Ammon's horn (tissue), 1 donor: ENCODE measurements at regions not wholly inside any gene's neighbourhood (a gene's known extent, or its start where the extent isn't known, plus 50 kb on each side); places are given as distances from the start of the nearest gene placed in this dataset.

Experiments used
- DNase-seq: peaks from one replicate; pipeline ENCODE4 v3.0.0-alpha.2; 2016; ENCODE audit warnings: low spot score

DNA sequence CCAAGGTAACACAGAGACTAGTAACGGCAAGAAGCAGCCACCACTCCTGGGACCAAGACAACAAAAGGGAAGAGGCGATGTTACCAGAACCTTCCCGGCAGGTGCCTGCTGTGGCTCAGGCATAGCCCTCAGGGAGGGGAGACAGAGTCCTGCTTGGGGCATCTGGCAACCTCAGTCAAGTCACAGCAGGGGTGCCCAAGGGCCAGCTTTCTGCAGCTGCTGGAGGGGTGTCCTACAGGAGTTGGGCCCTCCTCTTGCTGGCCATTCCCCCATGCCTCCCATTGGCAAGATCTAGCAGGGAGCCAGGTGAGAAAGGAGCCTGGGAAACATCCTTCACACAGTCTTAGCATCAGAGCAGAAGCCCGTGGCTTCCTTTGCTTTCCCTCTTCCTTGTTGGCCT is 197.3 kb upstream of the IL12A start:
- DNase-seq: no peak

DNA sequence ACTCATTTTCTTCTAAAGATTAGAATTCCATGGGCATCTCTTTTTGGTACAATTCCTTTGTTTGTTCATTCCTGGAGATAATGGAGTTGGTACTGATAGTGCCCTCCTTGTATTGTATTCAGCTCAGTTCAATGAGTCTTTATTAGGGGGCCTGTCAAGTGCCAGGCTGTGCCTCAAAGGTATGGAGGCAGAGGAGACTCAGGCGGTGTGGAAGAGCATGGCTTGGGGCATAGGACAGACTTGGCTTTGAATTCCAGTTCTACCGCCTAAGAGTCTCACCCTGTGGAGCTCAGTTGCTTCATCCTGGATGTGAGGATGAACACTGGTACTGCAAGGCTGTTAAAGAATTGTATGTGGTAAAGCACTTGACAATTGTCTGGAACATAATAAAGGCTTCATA is 196.6 kb upstream of the IL12A start:
- DNase-seq: peak; percentile 68

DNA sequence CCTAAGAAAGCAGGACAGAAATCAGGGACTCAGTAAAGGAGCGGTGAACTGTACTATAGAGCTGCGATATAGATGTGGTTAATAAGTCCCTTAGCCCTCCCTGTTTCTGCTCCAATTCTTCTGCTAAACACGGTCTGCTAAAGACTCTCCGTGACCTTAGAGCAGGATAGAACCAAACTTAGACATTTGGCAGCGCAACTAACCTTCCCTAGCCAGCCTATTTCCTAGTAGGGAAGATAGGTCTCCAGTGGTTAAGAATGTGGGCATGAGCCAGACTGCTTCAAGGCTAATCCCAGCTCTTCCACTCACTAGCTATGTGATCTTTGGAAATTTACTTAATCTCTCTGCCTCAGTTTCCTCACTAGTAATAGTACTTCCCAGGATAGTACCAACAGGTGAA is 193.6 kb upstream of the IL12A start:
- no peak for DNase-seq

DNA sequence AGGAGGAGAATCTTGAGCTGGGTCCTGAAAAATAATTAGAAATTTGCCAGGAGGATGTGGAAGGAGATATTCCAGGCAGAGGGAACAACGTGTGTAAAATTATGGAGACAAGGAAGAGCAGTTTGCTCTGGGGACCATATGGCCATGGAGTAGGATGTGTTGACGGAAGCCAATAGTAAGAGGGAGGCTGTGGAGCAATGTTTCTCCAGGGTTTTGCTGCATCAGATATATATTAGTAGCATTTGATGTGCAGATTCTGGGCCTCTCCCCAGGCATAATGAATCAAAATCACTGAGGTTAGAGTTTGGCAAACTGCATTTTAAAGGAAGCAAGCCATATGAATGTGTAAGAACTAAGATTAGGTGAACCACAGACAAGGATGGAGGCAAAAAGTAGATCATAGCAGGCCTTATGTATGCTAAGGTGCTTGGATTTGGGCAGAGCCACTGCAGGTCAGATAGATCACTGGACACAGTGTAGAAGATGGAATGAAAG is 192.9 kb upstream of the IL12A start:
- no peak for DNase-seq

DNA sequence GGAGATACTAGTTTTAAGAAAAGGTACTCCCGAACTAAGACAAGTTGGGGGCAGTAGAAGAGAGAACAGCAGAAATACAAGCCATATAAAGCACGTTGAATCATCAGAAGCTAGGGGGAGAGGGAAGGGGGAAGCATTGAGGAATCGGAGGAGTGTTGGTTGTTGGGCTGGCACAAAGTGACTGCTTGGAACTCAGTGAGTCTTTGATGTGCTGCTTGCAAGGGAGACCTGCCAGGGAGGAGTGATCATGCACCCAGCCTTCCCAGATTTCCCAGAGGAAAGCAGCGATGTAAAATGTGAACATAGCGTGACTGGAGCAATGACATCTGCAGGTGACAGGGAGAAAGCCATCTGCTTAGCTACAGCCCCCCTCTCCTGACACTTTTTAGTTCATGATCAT is 192.4 kb upstream of the IL12A start:
- peak; percentile 37 for DNase-seq

DNA sequence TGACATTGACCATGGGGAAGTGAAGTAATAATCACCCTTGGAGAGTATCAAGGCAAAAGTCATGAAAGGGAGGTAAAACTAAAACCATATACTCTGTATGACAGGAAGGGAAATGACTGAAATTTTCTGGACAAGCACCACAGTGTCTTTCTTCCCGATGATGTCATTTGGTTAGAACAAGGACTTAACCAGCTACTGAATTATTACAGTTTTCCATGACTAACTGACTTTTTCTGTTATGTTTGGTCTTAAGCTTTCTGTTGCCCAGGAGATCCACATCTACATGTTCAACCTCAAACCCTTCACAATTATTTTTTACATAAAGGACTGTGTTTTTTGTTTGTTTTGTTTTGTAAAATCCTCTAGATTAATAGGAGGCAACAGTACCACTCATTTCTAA is 191.9 kb upstream of the IL12A start:
- DNase-seq: no peak

DNA sequence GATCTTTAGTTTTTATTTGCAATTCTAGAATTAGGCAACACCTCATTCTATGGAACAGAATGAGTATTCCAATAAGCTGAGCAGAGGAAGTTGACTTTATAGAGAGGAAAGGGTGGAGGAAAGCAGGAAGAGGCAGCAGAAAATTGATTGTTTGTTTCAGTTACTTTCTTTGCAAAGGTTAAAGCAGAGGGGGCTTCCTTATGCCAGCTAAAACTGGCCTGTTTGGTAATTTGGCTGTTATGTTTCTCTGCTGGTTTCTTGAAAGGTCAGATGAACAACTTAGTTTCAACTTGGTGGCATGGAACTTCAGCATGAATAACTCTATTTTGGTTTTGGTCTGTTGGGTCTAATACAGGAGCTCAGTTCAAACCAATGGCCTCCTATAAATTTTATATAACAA is 190.9 kb upstream of the IL12A start:
- no peak for DNase-seq

DNA sequence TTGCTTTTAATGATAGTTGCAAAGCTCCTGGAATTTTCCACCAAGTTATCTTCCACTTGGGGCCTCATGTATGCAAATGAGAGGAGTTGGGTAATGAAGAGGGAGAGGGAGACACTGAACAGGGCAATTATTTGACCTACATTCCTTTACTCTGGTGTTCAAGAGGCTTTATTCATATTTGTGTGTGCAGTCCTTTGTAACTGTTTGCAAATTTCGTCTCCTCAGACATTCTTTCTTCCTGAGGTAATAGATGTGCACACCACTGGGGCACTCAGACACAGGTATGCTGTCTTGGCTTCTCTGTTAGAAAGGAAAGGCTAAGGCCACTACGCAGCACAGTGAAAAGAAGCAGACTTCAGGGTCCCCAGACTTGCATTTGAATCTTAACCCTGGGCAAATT is 189.7 kb upstream of the IL12A start:
- DNase-seq: no peak

DNA sequence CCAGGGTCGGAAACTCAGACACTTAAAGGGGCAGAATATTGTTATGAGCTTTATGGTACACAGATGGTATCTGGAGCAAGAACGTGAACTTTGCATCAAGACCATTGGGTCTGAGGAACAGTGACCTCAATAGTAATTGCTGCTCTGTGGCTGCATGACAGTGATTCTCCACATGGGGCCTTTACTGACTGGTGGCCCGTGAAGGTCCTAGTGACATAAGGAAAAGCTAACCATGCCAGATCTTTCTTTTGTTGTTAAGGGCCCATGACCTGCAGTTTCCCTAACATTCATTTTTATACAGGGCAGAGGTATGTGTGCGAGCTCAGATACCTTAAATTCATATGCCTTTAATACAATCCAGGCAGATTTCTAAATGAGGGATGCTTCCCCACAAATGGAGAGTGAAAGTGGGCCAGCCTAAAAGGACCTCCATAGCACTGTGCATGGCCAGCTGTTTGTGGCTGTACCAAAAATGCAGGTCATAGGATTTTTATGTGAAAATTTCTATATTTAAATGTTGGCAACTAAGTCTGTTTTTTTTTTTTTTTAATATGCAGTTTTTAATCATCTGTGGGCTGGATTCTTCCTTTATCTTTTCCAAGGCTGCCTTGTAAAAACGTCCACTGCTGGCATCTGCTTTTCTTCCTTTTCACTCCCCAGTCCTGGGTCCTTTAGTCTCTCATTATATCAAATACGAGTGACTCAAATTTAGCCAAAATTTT is 188.0 kb upstream of the IL12A start:
- no peak for DNase-seq

DNA sequence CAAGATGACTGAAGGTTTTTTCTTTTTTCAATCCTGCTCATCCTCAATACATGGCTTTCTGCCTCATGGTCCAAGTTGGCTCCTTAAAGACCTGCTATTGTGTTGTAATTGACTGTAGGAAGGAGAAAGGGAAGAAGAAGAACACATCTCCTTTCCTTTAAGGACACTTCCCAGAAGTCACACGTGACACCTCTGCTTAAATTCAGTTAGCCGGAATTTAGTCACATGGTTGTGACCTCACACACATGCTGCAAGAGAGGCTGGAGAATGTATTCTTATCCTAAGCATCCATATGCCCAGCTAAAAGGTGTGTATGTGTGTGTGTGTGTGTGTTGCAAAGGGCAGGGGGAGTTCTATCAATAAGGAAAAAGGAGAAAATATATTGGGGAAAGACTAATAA is 185.8 kb upstream of the IL12A start:
- DNase-seq: no peak

DNA sequence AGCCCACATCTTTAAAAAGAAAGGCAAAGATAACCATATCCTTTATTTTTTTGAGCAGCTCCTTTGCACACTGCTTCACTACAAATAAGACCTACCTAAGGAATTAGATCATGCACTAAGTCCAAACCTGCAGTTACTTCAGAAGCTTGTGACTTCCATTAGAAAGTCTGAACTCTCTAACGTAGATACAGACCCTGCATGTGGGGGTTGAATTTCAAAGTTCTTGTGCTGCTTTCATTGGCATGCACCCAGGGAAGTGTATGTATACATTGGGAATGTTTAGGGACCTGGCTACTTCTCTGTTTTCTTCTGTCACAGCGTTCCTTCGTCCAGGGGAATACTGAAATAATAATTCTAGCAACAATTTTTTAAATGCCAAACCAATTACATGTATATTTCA is 185.2 kb upstream of the IL12A start:
- no peak for DNase-seq

DNA sequence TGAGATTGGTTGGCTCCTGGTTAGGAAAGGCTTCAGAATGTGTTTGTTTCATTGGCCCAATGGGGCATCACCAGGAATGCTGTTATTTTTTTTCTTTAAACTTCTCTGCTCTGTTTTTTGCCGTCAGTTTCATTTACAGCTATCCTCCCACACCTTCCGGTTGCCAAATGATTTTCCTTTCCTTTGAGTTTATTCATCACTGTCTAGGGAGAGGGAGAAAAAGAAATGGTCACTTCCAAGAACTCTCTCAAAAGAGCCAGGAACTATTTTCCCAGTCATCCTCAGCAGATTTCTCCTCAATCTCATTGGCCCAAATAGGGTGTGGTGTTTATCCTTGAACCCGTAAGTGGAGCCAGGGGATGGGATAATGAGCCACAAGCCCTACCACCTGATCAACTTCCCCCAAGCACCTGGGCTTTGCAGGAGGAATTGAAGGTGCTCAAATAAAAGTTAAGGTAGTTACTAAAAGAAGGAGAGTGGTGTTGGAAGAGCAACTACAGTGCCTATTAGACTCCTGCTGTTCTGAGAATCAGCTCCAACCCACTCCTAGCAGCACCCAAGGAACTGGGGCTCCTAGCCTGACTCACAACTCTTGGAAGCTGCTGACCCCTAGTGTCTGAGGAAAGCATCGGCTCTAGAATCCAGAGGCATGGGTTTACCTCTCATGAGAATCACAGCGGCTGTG is 183.8 kb upstream of the IL12A start:
- DNase-seq: peak; percentile 94

DNA sequence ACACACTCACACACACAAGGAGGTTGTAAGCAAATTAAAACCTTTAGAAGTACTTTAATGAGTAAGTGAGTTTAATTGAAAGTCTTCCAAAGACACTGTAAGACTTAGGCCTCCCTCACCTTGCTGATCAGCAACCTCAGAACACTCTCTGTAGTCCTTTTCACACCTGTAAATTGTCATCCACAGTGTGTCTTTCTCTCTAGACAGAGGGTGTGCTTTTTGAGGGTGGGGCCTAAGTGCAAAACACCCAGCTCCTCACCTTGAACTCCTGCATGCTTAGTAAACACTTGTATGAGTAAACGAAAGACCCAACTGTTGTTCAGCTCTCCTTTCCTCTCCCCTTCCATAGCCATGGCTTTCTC is 183.2 kb upstream of the IL12A start:
- no peak for DNase-seq

DNA sequence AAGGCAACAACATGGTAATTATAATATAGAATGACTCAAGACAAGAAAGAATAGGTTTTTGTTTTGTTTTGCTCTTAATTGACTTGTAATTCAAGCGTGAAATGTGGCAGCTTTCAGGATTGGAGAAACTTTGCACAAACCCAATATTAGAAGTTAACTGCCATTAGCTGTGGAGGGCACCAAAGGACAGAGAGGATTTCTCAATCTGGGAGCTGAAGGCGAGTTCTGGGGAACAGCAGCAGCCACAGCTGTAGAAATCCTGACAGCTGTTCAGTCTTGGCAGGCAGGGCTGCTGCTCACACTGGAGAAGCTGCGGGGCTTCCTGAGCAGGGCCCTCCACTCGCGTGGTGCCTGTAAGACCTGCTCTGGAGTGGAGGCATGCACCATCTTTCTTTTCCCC is 182.2 kb upstream of the IL12A start:
- DNase-seq: peak; percentile 79

DNA sequence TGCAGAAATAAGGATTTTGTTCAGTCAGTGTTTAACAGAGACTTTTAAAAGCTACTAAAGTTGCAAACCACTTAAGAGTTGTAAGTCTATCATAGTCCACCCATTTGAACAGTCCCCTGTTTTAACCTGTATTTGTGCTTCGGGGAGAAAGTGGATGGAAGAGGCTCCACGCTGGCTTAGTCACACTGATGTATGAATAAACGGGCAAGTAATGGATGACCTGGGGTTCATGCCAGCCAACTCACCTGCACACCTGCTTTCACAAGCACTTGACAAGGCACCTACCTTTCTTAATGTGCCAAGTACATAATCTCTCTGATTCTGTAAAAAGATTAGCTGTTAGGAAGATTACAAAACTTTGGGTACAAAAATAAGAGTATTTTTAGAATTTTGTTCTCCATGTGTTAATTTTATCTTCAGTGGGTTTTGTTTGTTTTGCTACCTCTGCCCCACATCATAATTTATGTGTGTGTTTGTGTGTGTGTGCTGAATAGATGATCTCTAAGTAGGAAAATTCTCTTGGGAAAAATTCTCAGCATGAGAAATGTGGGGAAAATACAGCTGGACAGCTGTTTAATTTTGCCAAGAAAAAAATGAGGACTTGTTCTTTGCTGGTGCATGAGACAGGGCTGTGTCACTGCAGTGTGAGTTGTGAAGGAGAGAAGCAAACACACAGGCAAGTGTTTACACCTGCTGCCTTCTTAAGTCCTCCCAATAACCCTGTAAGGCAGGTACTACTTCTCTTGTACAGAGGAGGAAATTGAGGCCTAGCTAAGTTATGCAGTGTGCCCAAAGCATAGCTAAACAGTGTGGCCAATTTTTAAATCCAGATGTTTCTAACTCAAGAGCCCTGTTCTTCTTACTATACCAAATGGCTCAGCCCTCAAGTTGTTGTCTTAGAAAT is 181.2 kb upstream of the IL12A start:
- DNase-seq: no peak

DNA sequence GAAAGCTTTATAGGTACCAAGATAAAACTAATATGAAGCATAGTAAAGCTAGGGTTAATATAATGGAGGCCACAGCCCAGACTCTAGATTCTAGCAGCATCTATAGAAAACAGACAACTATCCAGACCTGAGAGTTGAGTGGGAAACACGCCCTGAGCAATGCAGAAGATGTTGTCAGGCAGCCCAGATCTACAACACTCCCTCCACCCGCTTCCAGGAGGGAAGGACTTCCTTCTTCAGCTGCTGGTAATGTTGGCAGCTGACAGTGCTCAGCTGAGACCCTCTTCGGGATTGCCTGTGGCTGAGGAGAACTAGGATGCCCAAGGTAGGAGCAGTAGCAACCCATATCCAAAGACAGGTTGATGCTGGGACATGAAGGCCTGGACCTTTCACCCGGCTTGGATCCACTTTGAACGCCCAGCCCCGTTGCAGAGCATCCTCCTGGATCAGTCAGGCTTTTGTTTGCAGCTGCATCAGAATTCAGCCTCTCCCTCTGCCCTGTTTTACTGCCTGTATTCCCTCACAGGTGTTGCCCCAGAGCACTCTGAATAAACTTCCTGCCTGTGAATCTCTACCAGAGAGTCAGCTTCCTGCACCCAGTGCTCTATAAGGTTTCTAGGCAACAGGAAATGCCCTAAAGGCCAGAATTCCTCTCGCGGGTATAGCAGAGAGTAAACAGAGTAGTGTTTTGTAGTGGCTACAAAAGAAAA is 174.7 kb upstream of the IL12A start:
- no peak for DNase-seq

DNA sequence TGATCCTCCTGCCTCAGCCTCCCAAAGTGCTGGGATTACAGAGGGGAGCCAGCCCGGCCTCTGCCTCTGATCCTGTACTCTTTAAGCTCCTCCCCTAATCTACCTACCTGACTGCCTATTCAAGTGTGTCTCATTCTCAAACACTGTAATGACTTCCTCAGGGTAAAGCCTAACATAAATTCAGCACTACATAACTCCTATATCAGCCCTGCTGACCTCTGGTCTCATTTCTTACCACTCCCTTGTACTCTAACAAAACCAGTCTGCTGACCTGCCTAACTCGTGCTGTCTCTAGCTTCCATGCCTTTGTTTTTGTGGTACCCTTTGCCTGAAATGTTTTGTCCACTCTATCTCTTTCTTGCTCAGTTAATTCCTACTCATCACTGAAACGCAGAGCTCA is 172.1 kb upstream of the IL12A start:
- no peak for DNase-seq

DNA sequence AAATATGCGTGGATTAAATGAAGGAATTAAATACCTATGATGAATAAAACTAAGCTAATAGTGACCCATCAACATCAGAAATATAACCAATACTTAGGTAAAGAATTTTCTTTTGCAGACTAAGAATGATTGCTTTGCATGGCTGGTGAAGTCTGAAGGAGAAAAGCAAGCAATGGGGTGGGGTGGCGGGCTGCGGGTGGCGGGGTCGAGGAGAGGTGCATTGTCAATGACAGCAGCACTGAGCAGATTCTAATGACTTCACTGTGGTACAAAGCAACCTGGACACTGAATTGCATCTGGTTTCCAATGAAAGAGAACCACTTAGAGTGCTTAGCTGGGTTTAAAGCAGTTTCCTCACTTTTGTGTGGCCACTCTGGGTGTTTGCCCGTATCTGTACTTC is 171.5 kb upstream of the IL12A start:
- no peak for DNase-seq

DNA sequence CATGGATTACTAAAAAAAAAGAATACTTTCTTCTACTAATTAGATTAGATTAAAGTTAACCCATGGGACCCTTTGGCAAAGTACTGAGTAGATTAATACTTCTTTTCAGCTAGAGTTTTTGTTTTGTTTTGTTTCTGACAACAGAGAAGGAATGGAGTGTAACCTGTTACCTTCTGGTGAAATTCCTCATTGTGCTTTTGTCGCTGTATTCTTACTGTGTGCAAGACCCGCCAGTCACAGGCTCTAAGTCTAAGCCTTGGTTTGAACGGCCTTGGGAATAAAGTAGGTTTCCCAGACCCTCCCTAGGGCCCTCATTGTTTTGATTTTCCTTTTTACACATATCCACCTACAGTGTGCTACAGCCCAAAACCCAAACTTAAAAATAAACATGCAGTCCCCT is 171.1 kb upstream of the IL12A start:
- no peak for DNase-seq

DNA sequence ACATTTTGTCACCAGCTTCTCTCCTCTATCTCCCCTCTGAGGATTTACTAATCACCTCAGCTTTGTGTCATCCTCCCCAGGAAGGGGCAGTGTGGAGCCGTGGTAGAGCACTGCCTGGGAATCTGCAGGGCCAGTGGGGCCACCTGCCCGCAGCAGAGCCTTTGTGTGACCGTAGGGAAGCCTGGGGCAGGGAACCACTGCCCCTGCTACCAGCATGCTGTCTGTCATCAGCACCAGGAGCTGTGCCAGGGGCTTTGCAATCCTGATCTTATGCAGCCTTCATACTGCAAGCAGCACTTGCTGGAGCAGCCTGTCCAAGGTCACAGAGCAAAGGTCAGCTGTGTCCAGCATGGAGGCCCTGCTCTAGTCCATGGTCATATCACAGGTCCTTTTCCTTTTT is 170.2 kb upstream of the IL12A start:
- peak; percentile 61 for DNase-seq

DNA sequence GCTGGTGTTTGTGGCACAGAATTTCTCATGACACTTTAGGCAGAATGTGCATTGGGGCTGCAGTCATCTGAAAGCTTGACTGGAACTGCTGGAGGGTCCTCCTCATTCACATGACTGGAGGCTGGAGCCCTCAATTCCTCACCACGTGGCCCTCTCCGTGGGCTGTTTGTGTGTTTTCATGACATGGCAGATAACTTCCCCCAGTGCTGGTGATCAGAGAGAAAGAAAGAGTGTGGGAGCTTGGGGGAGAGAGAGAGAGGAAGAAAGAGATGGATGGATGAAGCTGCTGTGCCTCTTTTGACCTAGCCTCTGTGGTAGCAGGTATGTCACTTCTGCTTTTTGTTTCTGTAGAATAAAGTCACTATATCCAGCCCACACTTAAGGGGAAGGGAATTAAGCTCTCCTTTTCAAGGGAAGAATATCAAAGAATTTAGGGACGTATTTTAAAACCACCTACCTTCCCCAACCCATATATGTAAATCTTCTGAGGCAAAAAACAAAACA is 169.6 kb upstream of the IL12A start:
- no peak for DNase-seq

DNA sequence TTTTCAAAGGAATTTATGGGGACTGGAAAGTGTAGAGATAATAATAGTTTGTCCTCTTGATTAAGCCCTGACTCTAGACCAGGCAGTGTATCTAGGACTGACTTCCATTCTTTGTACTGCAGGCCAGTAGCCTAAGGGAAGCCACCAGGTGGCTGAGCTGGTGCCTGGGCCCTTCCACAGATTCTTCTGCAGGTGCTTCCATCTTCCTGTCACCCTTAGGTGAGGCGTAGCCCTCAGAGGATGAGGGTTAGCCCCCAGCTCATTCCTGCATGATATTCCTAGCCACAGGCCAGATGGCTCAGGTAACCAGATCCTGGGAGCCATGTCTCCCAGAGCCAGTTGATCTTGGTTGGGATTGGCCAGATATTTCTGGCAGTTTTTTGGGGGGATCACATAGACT is 169.0 kb upstream of the IL12A start:
- no peak for DNase-seq
